ENCODE measurements at regions not wholly inside any gene's neighbourhood (a gene's known extent, or its start where the extent isn't known, plus 50 kb on each side); places are given as distances from the start of the nearest gene placed in this dataset.

- Histone ChIP-seq H3K36me3 (ENCODE audit: control insufficient read depth, insufficient read depth, low read length) (no peaks in the 10 kb centered on the region), H3K4me3 (ENCODE audit: low read length) (no peak overlapping the region), H3K27ac (ENCODE audit: low read length) (no peak overlapping the region), H3K9me3 (ENCODE audit: control insufficient read depth, low read depth, low read length) (no peaks in the 10 kb centered on the region), H3K27me3 (ENCODE audit: control insufficient read depth, insufficient read depth, low read length) (no peaks in the 10 kb centered on the region), H3K4me1 (ENCODE audit: control insufficient read depth, insufficient read depth, low read length) (no peaks in the 10 kb centered on the region)
- no peak for DNase-seq
Observed at GRCh38 chr2:18242716-18243115, 317.7 kb downstream of the RDH14 start.

- Histone ChIP-seq H3K9me3 (ENCODE audit: control insufficient read depth, low read depth, low read length) (no peaks in the 10 kb centered on the region), H3K4me1 (ENCODE audit: control insufficient read depth, insufficient read depth, low read length) (no peaks in the 10 kb centered on the region), H3K36me3 (ENCODE audit: control insufficient read depth, insufficient read depth, low read length) (no peaks in the 10 kb centered on the region), H3K27me3 (ENCODE audit: control insufficient read depth, insufficient read depth, low read length) (no peaks in the 10 kb centered on the region), H3K4me3 (ENCODE audit: low read length) (no peak overlapping the region), H3K27ac (ENCODE audit: low read length) (no peak overlapping the region)
- no CpG with 5 or more reads among the region's 5 CpGs for WGBS (ENCODE audit: insufficient coverage, low lambda C conversion rate)
- no peak for DNase-seq
Observed at GRCh38 chr2:18238209-18238608, 322.2 kb downstream of the RDH14 start.

- no peaks in the 10 kb centered on the region for H3K4me1 ChIP-seq (ENCODE audit: control insufficient read depth, insufficient read depth, low read length)
- H3K36me3 ChIP-seq (ENCODE audit: control insufficient read depth, insufficient read depth, low read length): no peaks in the 10 kb centered on the region
- DNase-seq: no peak
- H3K4me3 ChIP-seq (ENCODE audit: low read length): no peak overlapping the region
- H3K9me3 ChIP-seq (ENCODE audit: control insufficient read depth, low read depth, low read length): no peaks in the 10 kb centered on the region
- H3K27ac ChIP-seq (ENCODE audit: low read length): no peak overlapping the region
- 83% methylated on average over 1 of the region's 2 CpGs for WGBS (ENCODE audit: insufficient coverage, low lambda C conversion rate)
- no peaks in the 10 kb centered on the region for H3K27me3 ChIP-seq (ENCODE audit: control insufficient read depth, insufficient read depth, low read length)
Observed at GRCh38 chr2:18237298-18237697, 323.2 kb downstream of the RDH14 start.

GRCh38 chr2:18232731-18233438, 327.6 kb downstream of the RDH14 start:
- Histone ChIP-seq H3K27me3 (ENCODE audit: control insufficient read depth, insufficient read depth, low read length) (no peaks in the 10 kb centered on the region), H3K4me3 (ENCODE audit: low read length) (no peak overlapping the region), H3K4me1 (ENCODE audit: control insufficient read depth, insufficient read depth, low read length) (no peaks in the 10 kb centered on the region), H3K9me3 (ENCODE audit: control insufficient read depth, low read depth, low read length) (no peaks in the 10 kb centered on the region), H3K36me3 (ENCODE audit: control insufficient read depth, insufficient read depth, low read length) (no peaks in the 10 kb centered on the region), H3K27ac (ENCODE audit: low read length) (no peak overlapping the region)
- DNase-seq: no peak
- 13% methylated on average over 3 of the region's 3 CpGs for WGBS (ENCODE audit: insufficient coverage, low lambda C conversion rate)

- no CpG with 5 or more reads among the region's 1 CpG for WGBS (ENCODE audit: insufficient coverage, low lambda C conversion rate)
- Histone ChIP-seq H3K27ac (ENCODE audit: low read length) (no peak overlapping the region), H3K4me3 (ENCODE audit: low read length) (no peak overlapping the region), H3K36me3 (ENCODE audit: control insufficient read depth, insufficient read depth, low read length) (no peaks in the 10 kb centered on the region), H3K9me3 (ENCODE audit: control insufficient read depth, low read depth, low read length) (no peaks in the 10 kb centered on the region), H3K4me1 (ENCODE audit: control insufficient read depth, insufficient read depth, low read length) (no peaks in the 10 kb centered on the region), H3K27me3 (ENCODE audit: control insufficient read depth, insufficient read depth, low read length) (no peaks in the 10 kb centered on the region)
- no peak for DNase-seq
Observed at GRCh38 chr2:18230668-18231067, 329.8 kb downstream of the RDH14 start.

GRCh38 chr2:18219676-18220075, 340.8 kb downstream of the RDH14 start:
- no peak overlapping the region for H3K27ac ChIP-seq (ENCODE audit: low read length)
- H3K9me3 ChIP-seq (ENCODE audit: control insufficient read depth, low read depth, low read length): no peaks in the 10 kb centered on the region
- H3K36me3 ChIP-seq (ENCODE audit: control insufficient read depth, insufficient read depth, low read length): no peaks in the 10 kb centered on the region
- no peaks in the 10 kb centered on the region for H3K4me1 ChIP-seq (ENCODE audit: control insufficient read depth, insufficient read depth, low read length)
- WGBS (ENCODE audit: insufficient coverage, low lambda C conversion rate): no CpG with 5 or more reads among the region's 1 CpG
- H3K27me3 ChIP-seq (ENCODE audit: control insufficient read depth, insufficient read depth, low read length): no peaks in the 10 kb centered on the region
- H3K4me3 ChIP-seq (ENCODE audit: low read length): no peak overlapping the region
- DNase-seq: no peak

GRCh38 chr2:18218160-18218933, 339.9 kb downstream of the KCNS3 start:
- no peak for DNase-seq
- H3K4me1 ChIP-seq (ENCODE audit: control insufficient read depth, insufficient read depth, low read length): no peaks in the 10 kb centered on the region
- no peaks in the 10 kb centered on the region for H3K9me3 ChIP-seq (ENCODE audit: control insufficient read depth, low read depth, low read length)
- H3K36me3 ChIP-seq (ENCODE audit: control insufficient read depth, insufficient read depth, low read length): no peaks in the 10 kb centered on the region
- H3K4me3 ChIP-seq (ENCODE audit: low read length): no peak overlapping the region
- no peaks in the 10 kb centered on the region for H3K27me3 ChIP-seq (ENCODE audit: control insufficient read depth, insufficient read depth, low read length)
- 83% methylated on average over 2 of the region's 7 CpGs for WGBS (ENCODE audit: insufficient coverage, low lambda C conversion rate)
- no peak overlapping the region for H3K27ac ChIP-seq (ENCODE audit: low read length)

GRCh38 chr2:18214936-18215335, 336.5 kb downstream of the KCNS3 start:
- Histone ChIP-seq H3K36me3 (ENCODE audit: control insufficient read depth, insufficient read depth, low read length) (no peaks in the 10 kb centered on the region), H3K4me1 (ENCODE audit: control insufficient read depth, insufficient read depth, low read length) (no peaks in the 10 kb centered on the region), H3K27me3 (ENCODE audit: control insufficient read depth, insufficient read depth, low read length) (no peaks in the 10 kb centered on the region), H3K9me3 (ENCODE audit: control insufficient read depth, low read depth, low read length) (no peaks in the 10 kb centered on the region), H3K4me3 (ENCODE audit: low read length) (no peak overlapping the region), H3K27ac (ENCODE audit: low read length) (no peak overlapping the region)
- no peak for DNase-seq
- WGBS (ENCODE audit: insufficient coverage, low lambda C conversion rate): 100% methylated on average over 2 of the region's 2 CpGs

GRCh38 chr2:18213986-18214385, 335.5 kb downstream of the KCNS3 start:
- Histone ChIP-seq H3K36me3 (ENCODE audit: control insufficient read depth, insufficient read depth, low read length) (no peaks in the 10 kb centered on the region), H3K27me3 (ENCODE audit: control insufficient read depth, insufficient read depth, low read length) (no peaks in the 10 kb centered on the region)
- WGBS (ENCODE audit: insufficient coverage, low lambda C conversion rate): 0% methylated on average over 1 of the region's 11 CpGs

GRCh38 chr2:18209934-18210639, 331.6 kb downstream of the KCNS3 start:
- Histone ChIP-seq H3K36me3 (ENCODE audit: control insufficient read depth, insufficient read depth, low read length) (no peaks in the 10 kb centered on the region), H3K9me3 (ENCODE audit: control insufficient read depth, low read depth, low read length) (no peaks in the 10 kb centered on the region), H3K27me3 (ENCODE audit: control insufficient read depth, insufficient read depth, low read length) (no peaks in the 10 kb centered on the region), H3K4me1 (ENCODE audit: control insufficient read depth, insufficient read depth, low read length) (no peaks in the 10 kb centered on the region), H3K4me3 (ENCODE audit: low read length) (no peak overlapping the region), H3K27ac (ENCODE audit: low read length) (no peak overlapping the region)
- DNase-seq: no peak
- 52% methylated on average over 2 of the region's 4 CpGs for WGBS (ENCODE audit: insufficient coverage, low lambda C conversion rate)

More at GRCh38 chr2:18213986-18214385, 335.5 kb downstream of the KCNS3 start:
- DNase-seq: no peak
- H3K27ac ChIP-seq (ENCODE audit: low read length): no peak overlapping the region
- H3K4me3 ChIP-seq (ENCODE audit: low read length): no peak overlapping the region
- no peaks in the 10 kb centered on the region for H3K4me1 ChIP-seq (ENCODE audit: control insufficient read depth, insufficient read depth, low read length)
- no peaks in the 10 kb centered on the region for H3K9me3 ChIP-seq (ENCODE audit: control insufficient read depth, low read depth, low read length)

Data from large intestine (tissue), 3 donors.